ENCODE measurements at regions not wholly inside any gene's neighbourhood (a gene's known extent, or its start where the extent isn't known, plus 50 kb on each side); places are given as distances from the start of the nearest gene placed in this dataset.

DNA sequence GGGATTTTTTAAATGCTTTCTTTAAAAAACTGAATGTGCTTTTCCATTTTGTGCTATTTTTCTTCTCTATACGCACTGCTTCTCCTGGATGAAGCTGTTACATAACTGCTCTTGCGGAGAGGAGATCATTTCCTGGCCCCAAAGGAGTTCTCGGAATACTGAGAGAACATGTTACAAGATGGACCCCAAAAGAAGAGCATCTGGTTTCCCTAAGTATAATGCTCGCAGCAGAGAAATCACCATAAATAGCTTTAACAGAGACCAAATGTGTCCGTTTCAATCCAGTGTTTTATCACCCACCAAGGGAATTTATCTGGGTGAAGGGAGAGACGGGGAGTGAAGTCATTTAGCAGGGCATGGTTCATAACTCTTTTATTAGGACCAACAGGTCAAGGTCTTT lies 80.1 kb downstream of the RBM43 start:
- Histone ChIP-seq H3F3A (ENCODE audit: insufficient read depth, low read length) (no peaks in the 10 kb centered on the region), H2AFZ (ENCODE audit: low read length) (no peak overlapping the region), H3K9me2 (replicated peaks; ENCODE audit: insufficient read depth, low read length) (no peaks in the 10 kb centered on the region), H3K27ac (ENCODE audit: low read length) (no peak overlapping the region), H3K27me3 (replicated peaks; ENCODE audit: insufficient read depth, low read length) (no peaks in the 10 kb centered on the region), H3K4me1 (ENCODE audit: low read length) (no peaks in the 10 kb centered on the region), H3K9me3 (replicated peaks; ENCODE audit: insufficient read depth, low read length) (no peaks in the 10 kb centered on the region), H3K9ac (ENCODE audit: low read length) (no peak overlapping the region), H3K79me2 (ENCODE audit: low read length) (no peaks in the 10 kb centered on the region), H3K4me2 (ENCODE audit: low read depth, low read length) (no peak overlapping the region), H4K20me1 (ENCODE audit: insufficient read depth, low read length) (no peaks in the 10 kb centered on the region), H3K4me3 (ENCODE audit: low read length) (no peak overlapping the region), H3K36me3 (replicated peaks; ENCODE audit: insufficient read depth, low read length) (no peaks in the 10 kb centered on the region)
- TF ChIP-seq EZH2 (optimal IDR thresholded peaks at IDR 0.05; ENCODE audit: low read depth, low read length): no peak
- TF ChIP-seq CTCF (IDR thresholded peaks at IDR 0.05; ENCODE audit: low read length): no peak
- TF ChIP-seq EZH2phosphoT487 (IDR thresholded peaks at IDR 0.05; ENCODE audit: low read length): no peak
- DNase-seq: no peak

DNA sequence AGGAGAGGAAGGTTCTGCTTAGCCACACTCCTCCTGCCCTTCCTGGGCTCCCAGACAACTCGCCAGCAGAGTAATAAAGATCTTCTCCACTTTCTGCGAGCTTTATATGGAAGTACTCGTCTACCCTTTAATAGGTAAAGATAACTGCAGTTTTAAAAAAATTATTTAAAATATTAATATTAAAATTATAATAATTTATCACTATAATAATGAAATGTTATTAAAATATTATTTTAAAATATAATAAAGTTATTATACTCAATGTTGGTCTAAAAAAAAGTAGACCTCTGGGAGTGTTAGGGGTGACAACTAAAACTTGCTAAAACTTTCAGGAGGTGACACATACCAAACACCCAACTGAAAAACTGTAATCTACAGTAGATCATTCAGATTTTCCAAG lies 81.5 kb downstream of the RBM43 start:
- H3K36me3 ChIP-seq (replicated peaks; ENCODE audit: insufficient read depth, low read length): no peaks in the 10 kb centered on the region
- no peak overlapping the region for H2AFZ ChIP-seq (ENCODE audit: low read length)
- no peaks in the 10 kb centered on the region for H3F3A ChIP-seq (ENCODE audit: insufficient read depth, low read length)
- H3K27ac ChIP-seq (ENCODE audit: low read length): no peak overlapping the region
- H3K4me2 ChIP-seq (ENCODE audit: low read depth, low read length): no peak overlapping the region
- no peaks in the 10 kb centered on the region for H3K27me3 ChIP-seq (replicated peaks; ENCODE audit: insufficient read depth, low read length)
- H3K9me3 ChIP-seq (replicated peaks; ENCODE audit: insufficient read depth, low read length): no peaks in the 10 kb centered on the region
- no peaks in the 10 kb centered on the region for H3K4me1 ChIP-seq (ENCODE audit: low read length)
- no peaks in the 10 kb centered on the region for H3K79me2 ChIP-seq (ENCODE audit: low read length)
- H3K9ac ChIP-seq (ENCODE audit: low read length): no peak overlapping the region
- H3K9me2 ChIP-seq (replicated peaks; ENCODE audit: insufficient read depth, low read length): no peaks in the 10 kb centered on the region
- no peaks in the 10 kb centered on the region for H4K20me1 ChIP-seq (ENCODE audit: insufficient read depth, low read length)
- no peak overlapping the region for H3K4me3 ChIP-seq (ENCODE audit: low read length)
- TF ChIP-seq EZH2 (optimal IDR thresholded peaks at IDR 0.05; ENCODE audit: low read depth, low read length) (no peak), CTCF (IDR thresholded peaks at IDR 0.05; ENCODE audit: low read length) (no peak), EZH2phosphoT487 (IDR thresholded peaks at IDR 0.05; ENCODE audit: low read length) (no peak)
- no peak for DNase-seq

DNA sequence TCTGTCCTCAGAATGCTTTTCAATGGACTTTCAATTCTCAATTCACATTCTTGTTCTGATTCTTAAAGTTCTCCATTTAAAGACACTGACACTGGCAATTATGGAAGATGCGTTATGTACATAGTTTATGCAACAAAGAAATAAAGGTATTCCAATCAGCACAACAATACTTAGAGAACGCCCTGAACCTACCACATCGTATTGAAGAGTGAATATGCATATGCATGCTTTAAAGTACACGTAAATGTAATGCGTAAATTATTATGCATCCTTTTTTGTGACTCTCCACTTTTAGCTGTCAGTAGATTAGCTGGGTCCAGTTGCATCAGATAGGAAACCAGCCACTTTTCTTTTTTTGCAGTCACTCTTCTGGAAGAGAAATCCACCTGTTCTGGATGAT lies 83.5 kb downstream of the RBM43 start:
- H2AFZ ChIP-seq (ENCODE audit: low read length): no peak overlapping the region
- H3K27me3 ChIP-seq (replicated peaks; ENCODE audit: insufficient read depth, low read length): no peaks in the 10 kb centered on the region
- no peak for DNase-seq
- H3K9ac ChIP-seq (ENCODE audit: low read length): no peak overlapping the region
- H3F3A ChIP-seq (ENCODE audit: insufficient read depth, low read length): no peaks in the 10 kb centered on the region
- no peaks in the 10 kb centered on the region for H4K20me1 ChIP-seq (ENCODE audit: insufficient read depth, low read length)
- TF ChIP-seq EZH2phosphoT487 (IDR thresholded peaks at IDR 0.05; ENCODE audit: low read length) (no peak), CTCF (IDR thresholded peaks at IDR 0.05; ENCODE audit: low read length) (no peak), EZH2 (optimal IDR thresholded peaks at IDR 0.05; ENCODE audit: low read depth, low read length) (no peak)
- H3K4me1 ChIP-seq (ENCODE audit: low read length): no peaks in the 10 kb centered on the region
- H3K4me3 ChIP-seq (ENCODE audit: low read length): no peak overlapping the region
- no peaks in the 10 kb centered on the region for H3K9me2 ChIP-seq (replicated peaks; ENCODE audit: insufficient read depth, low read length)
- H3K36me3 ChIP-seq (replicated peaks; ENCODE audit: insufficient read depth, low read length): no peaks in the 10 kb centered on the region
- H3K4me2 ChIP-seq (ENCODE audit: low read depth, low read length): no peak overlapping the region
- H3K9me3 ChIP-seq (replicated peaks; ENCODE audit: insufficient read depth, low read length): no peaks in the 10 kb centered on the region
- no peaks in the 10 kb centered on the region for H3K79me2 ChIP-seq (ENCODE audit: low read length)
- no peak overlapping the region for H3K27ac ChIP-seq (ENCODE audit: low read length)
